C4-2B (cell line): ENCODE measurements at regions not wholly inside any gene's neighbourhood (a gene's known extent, or its start where the extent isn't known, plus 50 kb on each side); places are given as distances from the start of the nearest gene placed in this dataset.

Experiments used
- CTCF ChIP-seq: fragments of 450-650 bp; conservative IDR thresholded peaks from 2 replicates; pipeline ENCODE4 v1.5.1; 2017; ENCODE audit warnings: mild to moderate bottlenecking
- ZFX ChIP-seq: fragments of 450-650 bp; IDR thresholded peaks from 2 replicates; pipeline ENCODE4 v1.6.1; 2017

- no peak for TF ChIP-seq CTCF
- no peak for TF ChIP-seq ZFX
Measured at GRCh38 chr3:72373139-72373538, 475.1 kb downstream of the SHQ1 start.
